ENCODE measurements at regions not wholly inside any gene's neighbourhood (a gene's known extent, or its start where the extent isn't known, plus 50 kb on each side); places are given as distances from the start of the nearest gene placed in this dataset.

DNA sequence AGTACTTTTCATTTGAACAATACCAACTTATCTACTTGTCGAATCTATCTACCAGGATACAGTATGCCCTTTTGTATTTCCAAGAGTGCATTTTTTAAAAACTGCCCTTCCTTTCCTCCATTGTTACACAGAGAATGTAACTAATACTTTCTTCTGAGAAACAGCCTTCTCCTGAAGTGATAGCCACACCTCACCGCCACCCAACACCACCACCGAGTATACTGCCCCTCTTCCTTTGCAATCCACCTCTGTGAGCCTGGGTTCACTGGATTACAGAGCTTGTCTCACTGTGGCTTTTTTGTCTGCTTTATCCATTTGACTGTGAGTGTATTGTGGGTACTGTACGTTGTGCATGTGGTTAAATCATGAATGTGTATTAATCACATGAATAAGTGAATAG lies 305.4 kb downstream of the KLF12 start:
- Histone ChIP-seq H3F3A (ENCODE audit: insufficient read depth, low read length, poor library complexity, severe bottlenecking) (no peaks in the 10 kb centered on the region), H3K27me3 (ENCODE audit: insufficient read depth, low read depth, low read length) (no peaks in the 10 kb centered on the region), H2AFZ (ENCODE audit: low read depth, low read length) (no peak overlapping the region), H3K9me2 (ENCODE audit: insufficient read depth, low read length) (no peaks in the 10 kb centered on the region), H3K4me2 (ENCODE audit: low read length) (no peak overlapping the region), H3K4me3 (ENCODE audit: low read length) (no peak overlapping the region), H4K20me1 (ENCODE audit: insufficient read depth) (no peaks in the 10 kb centered on the region), H3K27ac (ENCODE audit: low read length) (no peak overlapping the region), H3K9me3 (ENCODE audit: low read length) (no peaks in the 10 kb centered on the region), H3K36me3 (ENCODE audit: insufficient read depth, low read length) (no peaks in the 10 kb centered on the region), H3K79me2 (replicated peaks; ENCODE audit: insufficient read depth, low read length) (peaks cover 24% of the 10 kb centered on the region), H3K9ac (ENCODE audit: low read length) (no peak overlapping the region)
- TF ChIP-seq, protein P1, sequence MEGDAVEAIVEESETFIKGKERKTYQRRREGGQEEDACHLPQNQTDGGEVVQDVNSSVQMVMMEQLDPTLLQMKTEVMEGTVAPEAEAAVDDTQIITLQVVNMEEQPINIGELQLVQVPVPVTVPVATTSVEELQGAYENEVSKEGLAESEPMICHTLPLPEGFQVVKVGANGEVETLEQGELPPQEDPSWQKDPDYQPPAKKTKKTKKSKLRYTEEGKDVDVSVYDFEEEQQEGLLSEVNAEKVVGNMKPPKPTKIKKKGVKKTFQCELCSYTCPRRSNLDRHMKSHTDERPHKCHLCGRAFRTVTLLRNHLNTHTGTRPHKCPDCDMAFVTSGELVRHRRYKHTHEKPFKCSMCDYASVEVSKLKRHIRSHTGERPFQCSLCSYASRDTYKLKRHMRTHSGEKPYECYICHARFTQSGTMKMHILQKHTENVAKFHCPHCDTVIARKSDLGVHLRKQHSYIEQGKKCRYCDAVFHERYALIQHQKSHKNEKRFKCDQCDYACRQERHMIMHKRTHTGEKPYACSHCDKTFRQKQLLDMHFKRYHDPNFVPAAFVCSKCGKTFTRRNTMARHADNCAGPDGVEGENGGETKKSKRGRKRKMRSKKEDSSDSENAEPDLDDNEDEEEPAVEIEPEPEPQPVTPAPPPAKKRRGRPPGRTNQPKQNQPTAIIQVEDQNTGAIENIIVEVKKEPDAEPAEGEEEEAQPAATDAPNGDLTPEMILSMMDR (IDR thresholded peaks at IDR 0.05; ENCODE audit: poor library complexity, severe bottlenecking), result no peak
- TF ChIP-seq, protein P2, sequence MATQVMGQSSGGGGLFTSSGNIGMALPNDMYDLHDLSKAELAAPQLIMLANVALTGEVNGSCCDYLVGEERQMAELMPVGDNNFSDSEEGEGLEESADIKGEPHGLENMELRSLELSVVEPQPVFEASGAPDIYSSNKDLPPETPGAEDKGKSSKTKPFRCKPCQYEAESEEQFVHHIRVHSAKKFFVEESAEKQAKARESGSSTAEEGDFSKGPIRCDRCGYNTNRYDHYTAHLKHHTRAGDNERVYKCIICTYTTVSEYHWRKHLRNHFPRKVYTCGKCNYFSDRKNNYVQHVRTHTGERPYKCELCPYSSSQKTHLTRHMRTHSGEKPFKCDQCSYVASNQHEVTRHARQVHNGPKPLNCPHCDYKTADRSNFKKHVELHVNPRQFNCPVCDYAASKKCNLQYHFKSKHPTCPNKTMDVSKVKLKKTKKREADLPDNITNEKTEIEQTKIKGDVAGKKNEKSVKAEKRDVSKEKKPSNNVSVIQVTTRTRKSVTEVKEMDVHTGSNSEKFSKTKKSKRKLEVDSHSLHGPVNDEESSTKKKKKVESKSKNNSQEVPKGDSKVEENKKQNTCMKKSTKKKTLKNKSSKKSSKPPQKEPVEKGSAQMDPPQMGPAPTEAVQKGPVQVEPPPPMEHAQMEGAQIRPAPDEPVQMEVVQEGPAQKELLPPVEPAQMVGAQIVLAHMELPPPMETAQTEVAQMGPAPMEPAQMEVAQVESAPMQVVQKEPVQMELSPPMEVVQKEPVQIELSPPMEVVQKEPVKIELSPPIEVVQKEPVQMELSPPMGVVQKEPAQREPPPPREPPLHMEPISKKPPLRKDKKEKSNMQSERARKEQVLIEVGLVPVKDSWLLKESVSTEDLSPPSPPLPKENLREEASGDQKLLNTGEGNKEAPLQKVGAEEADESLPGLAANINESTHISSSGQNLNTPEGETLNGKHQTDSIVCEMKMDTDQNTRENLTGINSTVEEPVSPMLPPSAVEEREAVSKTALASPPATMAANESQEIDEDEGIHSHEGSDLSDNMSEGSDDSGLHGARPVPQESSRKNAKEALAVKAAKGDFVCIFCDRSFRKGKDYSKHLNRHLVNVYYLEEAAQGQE (IDR thresholded peaks at IDR 0.05; ENCODE audit: borderline replicate concordance), result no peak
- no peak for TF ChIP-seq EP300 (conservative IDR thresholded peaks at IDR 0.05; ENCODE audit: poor library complexity, severe bottlenecking)

DNA sequence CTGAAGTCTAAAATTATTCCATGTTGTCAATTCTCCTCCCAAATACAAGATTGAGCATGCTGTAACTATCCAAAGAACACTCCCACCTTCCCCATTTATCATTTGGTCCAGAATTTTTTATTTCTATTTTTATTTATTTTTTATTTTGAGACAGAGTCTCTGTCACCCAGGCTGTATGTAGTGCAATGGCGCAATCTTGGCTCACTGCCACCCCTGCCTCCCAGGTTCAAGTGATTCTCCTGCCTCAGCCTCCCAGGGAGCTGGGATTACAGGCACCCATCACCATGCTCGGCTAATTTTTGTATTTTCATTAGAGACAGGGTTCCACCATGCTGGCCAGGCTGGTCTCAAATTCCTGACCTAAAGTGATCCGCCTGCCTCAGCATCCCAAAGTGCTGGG lies 306.8 kb downstream of the KLF12 start:
- no peak for TF ChIP-seq RAD21 (conservative IDR thresholded peaks at IDR 0.05)
- TF ChIP-seq POLR2AphosphoS5 (IDR thresholded peaks at IDR 0.05), result no peak
- TF ChIP-seq, protein P2 (IDR thresholded peaks at IDR 0.05; ENCODE audit: borderline replicate concordance), result no peak
- TF ChIP-seq SMC3 (conservative IDR thresholded peaks at IDR 0.05; ENCODE audit: poor library complexity), result no peak
- TF ChIP-seq TAF1 (IDR thresholded peaks at IDR 0.05; ENCODE audit: low read depth), result no peak
- no peak for TF ChIP-seq EZH2 (IDR thresholded peaks at IDR 0.05; ENCODE audit: borderline replicate concordance, insufficient read depth, low read length, poor library complexity, severe bottlenecking)
- TF ChIP-seq, protein P1 (IDR thresholded peaks at IDR 0.05; ENCODE audit: poor library complexity, severe bottlenecking), result no peak
- no peak for TF ChIP-seq MXI1 (conservative IDR thresholded peaks at IDR 0.05; ENCODE audit: poor library complexity, severe bottlenecking)
- TF ChIP-seq EP300 (conservative IDR thresholded peaks at IDR 0.05; ENCODE audit: poor library complexity, severe bottlenecking), result no peak
- no peaks in the 10 kb centered on the region for H3K36me3 ChIP-seq (ENCODE audit: insufficient read depth, low read length)
- no peak overlapping the region for H3K4me3 ChIP-seq (ENCODE audit: low read length)
- H2AFZ ChIP-seq (ENCODE audit: low read depth, low read length), result no peak overlapping the region
- H4K20me1 ChIP-seq (ENCODE audit: insufficient read depth), result no peaks in the 10 kb centered on the region
- no peaks in the 10 kb centered on the region for H3F3A ChIP-seq (ENCODE audit: insufficient read depth, low read length, poor library complexity, severe bottlenecking)
- no peaks in the 10 kb centered on the region for H3K9me2 ChIP-seq (ENCODE audit: insufficient read depth, low read length)
- H3K27ac ChIP-seq (ENCODE audit: low read length), result no peak overlapping the region
- H3K4me2 ChIP-seq (ENCODE audit: low read length), result no peak overlapping the region
- no peak overlapping the region for H3K9ac ChIP-seq (ENCODE audit: low read length)
- H3K79me2 ChIP-seq (replicated peaks; ENCODE audit: insufficient read depth, low read length), result peaks cover 18% of the 10 kb centered on the region
- no peaks in the 10 kb centered on the region for H3K27me3 ChIP-seq (ENCODE audit: insufficient read depth, low read depth, low read length)
- no peaks in the 10 kb centered on the region for H3K9me3 ChIP-seq (ENCODE audit: low read length)

Data from neural cell (in vitro differentiated cells).